K562 (cell line): ENCODE measurements at regions not wholly inside any gene's neighbourhood (a gene's known extent, or its start where the extent isn't known, plus 50 kb on each side); places are given as distances from the start of the nearest gene placed in this dataset.

ENCODE experiments used
- ATAC-seq: fragments of 200-7000 bp; cut with Tn5 transposase; 3 replicates; pipeline ENCODE4 v1.9.1; 2020; ENCODE audit warnings: moderate library complexity
- BruUV-seq: library from RNA; stranded (reverse); fragments of 400-500 nt; replicated peaks from 2 replicates; lab custom pipeline; 2021; lab: Mats Ljungman, UMichigan
- CTCF ChIA-PET: fragments of 300-600 bp; formaldehyde crosslinking; extraction: SDS; loops from one replicate; lab custom pipeline; 2021; ENCODE audit warnings: low intra/inter-chr PET ratio; lab: Yijun Ruan, JAX
- POLR2A ChIA-PET: fragments of 300-600, 350-650 bp; sonication (Branson Sonifier 250); formaldehyde crosslinking; extraction: SDS; loops from one replicate; lab custom pipeline; 2021; ENCODE audit warnings: antibody characterized with exemption, inconsistent platforms; lab: Yijun Ruan, JAX
- DNase-seq, 4 experiments: peaks; one replicate each; pipeline versions ENCODE4 v3.0.0 to v3.0.0-alpha.2; 2011 to 2018; ENCODE audit warnings: low spot score in 3 of 4, mixed read lengths in 3 of 4; ENCODE audit errors: extremely low read depth in 1 of 4
- FAIRE-seq: peaks from 2 replicates; lab custom pipeline; 2011; peaks lifted over from hg19 to GRCh38; lab: Jason Lieb, UNC
- H2AFZ ChIP-seq: 2 replicates; pipeline ENCODE4 v1.6.0; 2011; ENCODE audit warnings: low read depth, low read length, control low read depth, inconsistent platforms
- H3K27ac ChIP-seq: fragments of 200-600 bp; 3 replicates; pipeline ENCODE4 v1.8.0; 2011; ENCODE audit warnings: low read depth, mild to moderate bottlenecking, control low read depth, inconsistent platforms, low read length, moderate library complexity, mixed read lengths; ENCODE audit errors: extremely low read depth
- H3K27me3 ChIP-seq, 2 experiments: fragments of 300-600 bp in 1 of 2; 2 replicates in 1 of 2; 3 replicates in 1 of 2; pipeline versions ENCODE4 v1.6.0 to v1.8.0; 2011; ENCODE audit warnings: inconsistent platforms in 2 of 2, low read length in 2 of 2, mild to moderate bottlenecking in 1 of 2, mixed read lengths in 1 of 2, moderate library complexity in 1 of 2; ENCODE audit not compliant: control insufficient read depth in 2 of 2, insufficient read depth in 2 of 2
- H3K36me3 ChIP-seq: fragments of 300-600 bp; 3 replicates; pipeline ENCODE4 v1.8.0; 2011; ENCODE audit warnings: mild to moderate bottlenecking, low read length, inconsistent platforms; ENCODE audit not compliant: control insufficient read depth, insufficient read depth
- H3K4me1 ChIP-seq, 2 experiments: fragments of 200-600 bp in 1 of 2; replicated peaks in 1 of 2; 2 replicates in 1 of 2; 3 replicates in 1 of 2; pipeline versions ENCODE4 v1.5.1 to v1.8.0; 2011; ENCODE audit warnings: inconsistent platforms in 2 of 2, low read length in 2 of 2, mild to moderate bottlenecking in 1 of 2, mixed read lengths in 1 of 2, moderate library complexity in 1 of 2; ENCODE audit not compliant: control insufficient read depth in 2 of 2, insufficient read depth in 2 of 2
- H3K4me2 ChIP-seq: 2 replicates; pipeline ENCODE4 v1.6.1; 2011; ENCODE audit warnings: low read length, control low read depth, inconsistent platforms, mixed read lengths; ENCODE audit not compliant: insufficient read depth
- H3K4me3 ChIP-seq: fragments of 200-600 bp; sonication (generic), shearing (Covaris generic); 2 replicates; pipeline ENCODE4 v1.5.1; 2016; ENCODE audit warnings: control low read depth, inconsistent platforms
- H3K79me2 ChIP-seq: fragments of 200-600 bp; 3 replicates; pipeline ENCODE4 v1.8.0; 2011; ENCODE audit warnings: low read length, inconsistent platforms; ENCODE audit not compliant: control insufficient read depth, insufficient read depth
- H3K9ac ChIP-seq, 2 experiments: 2 replicates each; pipeline versions ENCODE4 v1.6.0 to v1.6.1; 2011; ENCODE audit warnings: low read depth in 2 of 2, low read length in 2 of 2, control low read depth in 1 of 2, inconsistent platforms in 1 of 2, mild to moderate bottlenecking in 1 of 2, mixed read lengths in 1 of 2; ENCODE audit not compliant: insufficient read depth in 1 of 2
- H3K9me1 ChIP-seq: one replicate; pipeline ENCODE4 v1.6.0; 2011; ENCODE audit warnings: inconsistent platforms, mild to moderate bottlenecking, low read length, moderate library complexity; ENCODE audit not compliant: control insufficient read depth, insufficient read depth
- H3K9me3 ChIP-seq: replicated peaks from 2 replicates; pipeline ENCODE4 v1.5.1; 2011; ENCODE audit warnings: low read depth, low read length, inconsistent platforms; ENCODE audit not compliant: control insufficient read depth, insufficient read depth
- H4K20me1 ChIP-seq: replicated peaks from 2 replicates; pipeline ENCODE4 v1.6.1; 2011; ENCODE audit warnings: low read length, inconsistent platforms, mixed read lengths; ENCODE audit not compliant: control insufficient read depth, insufficient read depth
- BDP1 ChIP-seq: IDR thresholded peaks from 3 replicates; pipeline ENCODE4 v1.6.1; 2011; ENCODE audit not compliant: insufficient read length, insufficient read depth
- FOXP4 ChIP-seq: sonication (generic); formaldehyde crosslinking; IDR thresholded peaks from 2 replicates; pipeline ENCODE4 v1.8.0; 2022; ENCODE audit warnings: mild to moderate bottlenecking, missing genetic modification reagents, borderline replicate concordance
- NR2C1 ChIP-seq, 2 experiments: fragments of 450-650 bp; IDR thresholded peaks; 2 replicates each; pipeline ENCODE4 v1.6.1; 2017; ENCODE audit warnings: mild to moderate bottlenecking in 2 of 2, antibody characterized with exemption in 1 of 2, inconsistent platforms in 1 of 2, missing compliant biosample characterization in 1 of 2, missing genetic modification characterization in 1 of 2
- RBM39 ChIP-seq: fragments of 200-400 bp; formaldehyde crosslinking; optimal IDR thresholded peaks from 2 replicates; pipeline ENCODE3; 2018; ENCODE audit warnings: low read depth, low read length
- SMARCE1 ChIP-seq: fragments of 450-650 bp; IDR thresholded peaks from 2 replicates; pipeline ENCODE4 v1.7.1; 2016; ENCODE audit warnings: mild to moderate bottlenecking
- TFE3 ChIP-seq: fragments of 450-650 bp; formaldehyde crosslinking; IDR thresholded peaks from 2 replicates; pipeline ENCODE4 v1.4.0; 2020; ENCODE audit warnings: mild to moderate bottlenecking, mixed read lengths
- ZBTB8A ChIP-seq: fragments of 450-650 bp; IDR thresholded peaks from 2 replicates; pipeline ENCODE4 v1.6.1; 2018; ENCODE audit warnings: mild to moderate bottlenecking, moderate library complexity; ENCODE audit not compliant: partially characterized antibody
- ZC3H8 ChIP-seq: fragments of 450-650 bp; IDR thresholded peaks from 2 replicates; pipeline ENCODE4 v1.6.1; 2017
- ZNF347 ChIP-seq: fragments of 450-650 bp; formaldehyde crosslinking; IDR thresholded peaks from 2 replicates; pipeline ENCODE4 v1.4.0; 2020; ENCODE audit warnings: low read depth, mild to moderate bottlenecking, moderate library complexity
- WGBS: fragments of 100-300 bp; shearing (Covaris generic); methylation state at CpG from one replicate; pipeline ENCODE4 v1.1.6; 2016; ENCODE audit warnings: low coverage, mixed read lengths; ENCODE audit not compliant: insufficient coverage; ENCODE audit errors: missing lambda C conversion rate; 5-methylcytosine and 5-hydroxymethylcytosine counted together
- in situ Hi-C: fragments of 300-500 bp; cut with MboI; formaldehyde crosslinking; loops from 4 replicates; pipeline ENCODE4 v1.15.0; 2018; ENCODE audit warnings: inconsistent platforms, mixed read lengths
- intact Hi-C: fragments of 100-400 bp; cut with micrococcal nuclease; formaldehyde crosslinking; loops from 2 replicates; pipeline ENCODE4 v1.14.2; 2022
- TF ChIP-seq, protein P1 (sequence below): sonication (generic); formaldehyde crosslinking; IDR thresholded peaks from 2 replicates; pipeline ENCODE4 v1.8.0; 2023; ENCODE audit warnings: missing genetic modification reagents, mild to moderate bottlenecking, borderline replicate concordance
- TF ChIP-seq, protein P2 (sequence below): fragments of 250-450 bp; sonication (Bioruptor Pico); IDR thresholded peaks from 2 replicates; pipeline ENCODE4 v1.4.0; 2020; ENCODE audit warnings: mild to moderate bottlenecking, moderate library complexity

DNA sequence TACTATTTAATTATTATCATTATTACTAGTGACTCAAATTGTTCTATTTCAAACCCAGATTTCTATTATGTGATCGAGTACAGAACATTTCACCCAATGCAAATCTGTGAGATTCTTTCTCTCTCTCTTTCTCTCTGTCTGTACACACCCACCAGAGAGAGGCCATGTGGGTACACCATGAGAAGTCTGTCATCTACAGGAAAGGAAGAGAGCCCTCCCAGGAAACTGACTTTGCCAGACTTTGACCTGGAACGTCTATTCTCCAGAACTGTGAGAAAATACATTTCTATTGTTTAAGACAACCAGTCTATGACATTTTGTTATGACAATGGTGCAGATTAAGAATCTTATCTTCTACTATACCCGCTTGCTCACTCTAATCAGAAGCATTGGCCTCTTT, 1091.6 kb downstream of the TTLL7 start:
- no peak for TF ChIP-seq ZC3H8
- TF ChIP-seq BDP1, result no peak
- no peak for TF ChIP-seq NR2C1 (IDR thresholded peaks at IDR 0.05)
- no peak for TF ChIP-seq NR2C1 (tag; IDR thresholded peaks at IDR 0.05)
- no peak for TF ChIP-seq ZNF347 (CRISPR knock-in tag)
- no peak for TF ChIP-seq TFE3 (CRISPR knock-in tag)
- TF ChIP-seq, protein P1, sequence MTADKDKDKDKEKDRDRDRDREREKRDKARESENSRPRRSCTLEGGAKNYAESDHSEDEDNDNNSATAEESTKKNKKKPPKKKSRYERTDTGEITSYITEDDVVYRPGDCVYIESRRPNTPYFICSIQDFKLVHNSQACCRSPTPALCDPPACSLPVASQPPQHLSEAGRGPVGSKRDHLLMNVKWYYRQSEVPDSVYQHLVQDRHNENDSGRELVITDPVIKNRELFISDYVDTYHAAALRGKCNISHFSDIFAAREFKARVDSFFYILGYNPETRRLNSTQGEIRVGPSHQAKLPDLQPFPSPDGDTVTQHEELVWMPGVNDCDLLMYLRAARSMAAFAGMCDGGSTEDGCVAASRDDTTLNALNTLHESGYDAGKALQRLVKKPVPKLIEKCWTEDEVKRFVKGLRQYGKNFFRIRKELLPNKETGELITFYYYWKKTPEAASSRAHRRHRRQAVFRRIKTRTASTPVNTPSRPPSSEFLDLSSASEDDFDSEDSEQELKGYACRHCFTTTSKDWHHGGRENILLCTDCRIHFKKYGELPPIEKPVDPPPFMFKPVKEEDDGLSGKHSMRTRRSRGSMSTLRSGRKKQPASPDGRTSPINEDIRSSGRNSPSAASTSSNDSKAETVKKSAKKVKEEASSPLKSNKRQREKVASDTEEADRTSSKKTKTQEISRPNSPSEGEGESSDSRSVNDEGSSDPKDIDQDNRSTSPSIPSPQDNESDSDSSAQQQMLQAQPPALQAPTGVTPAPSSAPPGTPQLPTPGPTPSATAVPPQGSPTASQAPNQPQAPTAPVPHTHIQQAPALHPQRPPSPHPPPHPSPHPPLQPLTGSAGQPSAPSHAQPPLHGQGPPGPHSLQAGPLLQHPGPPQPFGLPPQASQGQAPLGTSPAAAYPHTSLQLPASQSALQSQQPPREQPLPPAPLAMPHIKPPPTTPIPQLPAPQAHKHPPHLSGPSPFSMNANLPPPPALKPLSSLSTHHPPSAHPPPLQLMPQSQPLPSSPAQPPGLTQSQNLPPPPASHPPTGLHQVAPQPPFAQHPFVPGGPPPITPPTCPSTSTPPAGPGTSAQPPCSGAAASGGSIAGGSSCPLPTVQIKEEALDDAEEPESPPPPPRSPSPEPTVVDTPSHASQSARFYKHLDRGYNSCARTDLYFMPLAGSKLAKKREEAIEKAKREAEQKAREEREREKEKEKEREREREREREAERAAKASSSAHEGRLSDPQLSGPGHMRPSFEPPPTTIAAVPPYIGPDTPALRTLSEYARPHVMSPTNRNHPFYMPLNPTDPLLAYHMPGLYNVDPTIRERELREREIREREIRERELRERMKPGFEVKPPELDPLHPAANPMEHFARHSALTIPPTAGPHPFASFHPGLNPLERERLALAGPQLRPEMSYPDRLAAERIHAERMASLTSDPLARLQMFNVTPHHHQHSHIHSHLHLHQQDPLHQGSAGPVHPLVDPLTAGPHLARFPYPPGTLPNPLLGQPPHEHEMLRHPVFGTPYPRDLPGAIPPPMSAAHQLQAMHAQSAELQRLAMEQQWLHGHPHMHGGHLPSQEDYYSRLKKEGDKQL (CRISPR knock-in tag), result no peak
- TF ChIP-seq, protein P2, sequence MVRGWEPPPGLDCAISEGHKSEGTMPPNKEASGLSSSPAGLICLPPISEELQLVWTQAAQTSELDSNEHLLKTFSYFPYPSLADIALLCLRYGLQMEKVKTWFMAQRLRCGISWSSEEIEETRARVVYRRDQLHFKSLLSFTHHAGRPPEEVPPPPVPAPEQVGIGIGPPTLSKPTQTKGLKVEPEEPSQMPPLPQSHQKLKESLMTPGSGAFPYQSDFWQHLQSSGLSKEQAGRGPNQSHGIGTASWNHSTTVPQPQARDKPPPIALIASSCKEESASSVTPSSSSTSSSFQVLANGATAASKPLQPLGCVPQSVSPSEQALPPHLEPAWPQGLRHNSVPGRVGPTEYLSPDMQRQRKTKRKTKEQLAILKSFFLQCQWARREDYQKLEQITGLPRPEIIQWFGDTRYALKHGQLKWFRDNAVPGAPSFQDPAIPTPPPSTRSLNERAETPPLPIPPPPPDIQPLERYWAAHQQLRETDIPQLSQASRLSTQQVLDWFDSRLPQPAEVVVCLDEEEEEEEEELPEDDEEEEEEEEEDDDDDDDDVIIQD (CRISPR knock-in tag), result no peak
- TF ChIP-seq SMARCE1, result no peak
- TF ChIP-seq FOXP4, result no peak
- TF ChIP-seq RBM39, result no peak
- no peak for TF ChIP-seq ZBTB8A
- no peaks in the 10 kb centered on the region for H3K4me1 ChIP-seq
- no peak overlapping the region for H3K4me3 ChIP-seq
- H3K9ac ChIP-seq, result no peak overlapping the region
- no TSS peak for BruUV-seq
- ChIA-PET CTCF (no interaction called here), POLR2A (no interaction called here)
- H4K20me1 ChIP-seq, result no peaks in the 10 kb centered on the region
- FAIRE-seq (no peak), ATAC-seq (no peak), DNase-seq (no peak)
- H3K27me3 ChIP-seq, result no peaks in the 10 kb centered on the region
- 0% methylated on average over 3 of the region's 3 CpGs for WGBS
- intact Hi-C loops, result no loop called here
- no peak overlapping the region for H3K4me2 ChIP-seq
- no peak overlapping the region for H2AFZ ChIP-seq
- H3K79me2 ChIP-seq, result no peaks in the 10 kb centered on the region
- H3K27ac ChIP-seq, result no peak overlapping the region
- no peaks in the 10 kb centered on the region for H3K36me3 ChIP-seq
- in situ Hi-C loops, result no loop called here
- no peaks in the 10 kb centered on the region for H3K9me1 ChIP-seq
- H3K9me3 ChIP-seq, result no peaks in the 10 kb centered on the region; the same call in 1 of the 2 replicates
